Muscle of arm (tissue), 1 donor: ENCODE measurements at regions not wholly inside any gene's neighbourhood (a gene's known extent, or its start where the extent isn't known, plus 50 kb on each side); places are given as distances from the start of the nearest gene placed in this dataset.
"Not testable (repeated sequence)": the region's sequence is repeated elsewhere in the genome, so short reads cannot be mapped to it uniquely, and the experiment has no call there.

Experiments used
- DNase-seq: peaks from one replicate; pipeline ENCODE4 v3.0.0-alpha.2; 2013

DNA sequence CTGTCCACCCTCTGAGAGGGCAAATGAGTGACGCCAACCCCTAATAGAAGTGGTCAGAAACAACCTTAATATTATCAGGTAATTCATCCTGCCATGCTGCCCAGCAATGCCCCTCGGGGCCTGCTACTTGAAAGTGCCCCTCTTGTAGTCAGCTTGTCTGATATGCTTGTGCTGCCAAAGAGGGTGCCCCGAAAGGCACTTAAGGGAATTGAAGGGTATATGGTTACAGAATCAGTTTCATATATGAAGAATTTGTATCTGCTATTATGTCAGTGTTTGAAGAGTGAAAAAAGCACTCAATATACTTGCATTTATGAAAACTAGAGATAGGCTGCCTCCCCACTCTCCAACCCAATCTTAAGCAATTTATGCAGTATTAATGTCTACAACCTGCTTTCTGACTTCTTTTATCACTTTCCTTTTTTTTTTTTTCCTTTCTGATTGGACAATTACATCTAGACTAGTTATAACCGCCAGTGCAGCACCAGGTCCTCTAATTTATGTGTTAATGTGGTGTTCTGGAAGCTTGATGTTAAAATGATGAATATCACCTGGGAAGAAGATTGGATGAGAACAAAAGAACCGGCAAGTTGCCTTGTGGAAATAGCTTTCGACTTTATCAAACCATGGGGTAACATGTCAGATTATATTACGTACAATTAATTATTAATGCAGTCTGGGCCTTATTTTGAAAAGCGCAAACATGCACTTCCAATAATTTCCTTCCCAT lies 646.9 kb upstream of the ACVR2A start:
- no peak for DNase-seq

DNA sequence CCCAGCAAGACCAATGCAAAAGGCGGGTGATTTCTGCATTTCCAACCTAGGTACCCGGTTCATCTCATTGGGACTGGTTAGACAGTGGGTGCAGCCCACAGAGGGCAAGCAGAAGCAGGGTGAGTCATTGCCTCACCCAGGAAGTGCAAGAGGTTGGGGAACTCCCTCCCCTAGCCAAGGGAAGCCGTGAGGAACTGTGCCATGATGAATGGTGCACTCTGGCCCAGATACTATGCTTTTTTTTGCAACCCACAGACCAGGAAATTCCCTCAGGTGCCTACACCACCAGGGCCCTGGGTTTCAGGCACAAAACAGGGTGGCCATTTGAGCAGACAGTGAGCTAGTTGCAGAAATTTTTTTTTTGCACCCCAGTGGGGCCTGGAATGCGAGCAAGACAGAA lies 662.6 kb upstream of the ACVR2A start:
- no peak for DNase-seq

DNA sequence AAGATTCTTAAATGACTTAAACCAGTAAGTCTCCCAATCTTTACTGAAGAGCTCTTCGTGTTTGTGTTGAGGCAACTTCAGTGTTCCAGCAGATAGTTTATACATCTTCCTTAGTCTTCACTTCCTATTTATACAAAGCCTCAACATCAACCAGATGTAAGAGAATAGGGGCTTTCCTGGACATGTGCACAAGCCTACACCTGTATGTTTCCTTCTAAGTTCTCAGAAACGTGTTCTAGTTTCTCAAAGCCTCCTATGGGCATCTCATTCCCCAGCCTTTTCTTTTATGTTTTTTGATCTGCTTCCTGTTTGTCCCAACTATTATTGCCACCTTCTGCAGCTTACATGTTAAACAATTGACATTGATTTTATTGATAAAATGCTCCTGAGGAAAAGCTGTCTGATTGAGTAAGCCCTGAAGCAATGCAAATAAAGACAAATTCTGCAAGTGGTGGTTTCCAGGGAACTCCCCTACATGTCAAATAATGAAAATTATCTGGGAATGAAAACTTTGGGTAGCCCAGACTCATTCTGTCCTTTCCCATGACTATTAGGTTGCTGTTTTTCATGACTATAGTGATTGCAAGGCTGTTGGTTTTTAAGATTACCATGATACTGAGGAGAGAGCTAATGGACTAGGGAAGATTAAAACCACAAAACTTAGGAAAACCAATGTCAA lies 663.3 kb upstream of the ACVR2A start:
- DNase-seq: no peak

DNA sequence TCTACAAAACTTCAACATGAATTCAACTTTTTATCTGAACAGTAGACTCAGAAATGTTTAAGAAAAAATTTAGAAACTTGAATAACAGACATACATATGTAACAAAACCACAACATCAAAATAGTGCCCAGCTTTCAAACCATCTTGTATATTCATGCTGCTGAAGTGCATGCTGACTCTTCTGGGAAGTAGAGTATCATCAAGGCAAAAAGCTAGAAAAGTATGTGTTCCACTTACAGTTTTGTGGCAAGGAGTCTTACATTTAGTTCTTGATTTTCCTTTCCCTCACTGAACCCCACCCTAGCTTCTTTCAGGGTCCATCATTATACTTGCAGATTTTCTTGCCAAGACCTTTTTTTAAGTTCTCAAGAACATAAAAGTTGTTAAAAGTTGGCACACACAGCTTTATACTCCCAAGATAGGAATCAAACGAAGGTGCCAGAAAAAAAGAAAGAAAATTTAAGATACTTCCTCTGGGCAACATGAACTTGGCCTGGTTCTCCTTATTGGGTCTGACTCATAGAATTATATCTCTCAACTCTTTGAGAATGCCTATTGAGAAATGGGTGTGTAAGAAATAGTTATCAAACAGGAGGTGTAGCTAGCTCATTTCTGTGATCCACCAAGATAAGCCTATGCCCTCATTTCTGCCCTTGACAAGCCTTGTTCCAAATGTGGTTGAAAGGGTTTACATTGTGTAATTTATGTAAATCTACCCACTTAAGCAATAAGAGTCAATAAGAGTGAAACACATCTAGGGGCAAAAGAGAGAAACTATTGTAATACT lies 667.6 kb upstream of the ACVR2A start:
- no peak for DNase-seq

DNA sequence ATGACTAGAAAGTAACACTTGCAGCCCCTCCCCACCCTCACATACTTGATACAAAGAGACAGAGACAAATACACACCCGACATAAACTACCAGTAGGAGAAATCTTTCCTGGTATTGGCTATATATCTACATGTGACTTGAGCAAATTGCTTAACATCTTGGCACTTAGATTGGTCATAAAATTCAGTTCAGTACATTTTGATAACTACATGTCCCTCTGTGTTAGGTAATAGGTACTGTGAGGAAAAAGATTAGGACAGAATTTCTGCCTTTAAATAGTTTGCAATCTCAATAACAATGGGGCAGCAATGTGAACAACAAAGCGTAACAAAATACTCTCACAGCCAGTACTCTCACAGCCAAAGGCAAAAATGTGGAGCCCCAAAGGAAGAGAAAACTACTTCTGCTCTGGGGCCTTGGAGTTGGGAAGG lies 670.0 kb upstream of the ACVR2A start:
- no peak for DNase-seq

DNA sequence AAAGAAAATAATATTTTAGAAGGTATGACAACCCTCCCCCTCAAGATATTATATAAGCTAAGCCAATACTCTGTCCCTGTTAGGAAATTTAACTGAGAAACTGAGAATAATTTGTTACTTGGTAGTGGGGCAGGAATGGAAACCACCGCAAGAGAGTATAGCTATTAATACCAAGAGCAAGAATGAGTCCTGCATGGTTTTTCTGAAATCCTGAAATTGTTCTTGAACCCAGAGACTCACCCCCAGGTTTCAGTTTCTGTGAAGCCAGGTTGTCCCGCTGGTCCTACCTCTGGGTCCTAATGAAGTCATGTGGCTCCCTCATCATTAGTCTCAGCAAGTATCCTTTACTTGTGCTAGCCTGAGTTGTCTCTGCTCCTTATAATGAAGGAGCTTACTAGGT lies 671.0 kb upstream of the ACVR2A start:
- no peak for DNase-seq

DNA sequence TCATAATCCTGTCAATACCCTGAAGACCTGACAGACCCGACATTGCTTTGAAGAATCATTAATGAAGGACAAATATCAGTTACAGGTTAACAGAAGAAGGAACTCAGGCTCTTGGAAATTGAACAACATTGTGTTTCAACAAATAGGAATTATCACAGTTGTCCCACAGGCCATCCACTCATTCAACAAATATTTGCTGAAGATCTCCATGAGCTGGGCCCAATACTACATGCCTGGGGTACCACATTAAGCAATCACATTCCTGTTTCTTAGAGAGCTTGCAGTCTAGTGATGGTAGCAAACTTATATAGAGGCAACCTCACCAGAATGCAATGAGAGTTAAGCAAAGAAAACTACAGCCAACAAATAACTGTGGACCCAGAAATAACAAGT lies 671.6 kb upstream of the ACVR2A start:
- no peak for DNase-seq

DNA sequence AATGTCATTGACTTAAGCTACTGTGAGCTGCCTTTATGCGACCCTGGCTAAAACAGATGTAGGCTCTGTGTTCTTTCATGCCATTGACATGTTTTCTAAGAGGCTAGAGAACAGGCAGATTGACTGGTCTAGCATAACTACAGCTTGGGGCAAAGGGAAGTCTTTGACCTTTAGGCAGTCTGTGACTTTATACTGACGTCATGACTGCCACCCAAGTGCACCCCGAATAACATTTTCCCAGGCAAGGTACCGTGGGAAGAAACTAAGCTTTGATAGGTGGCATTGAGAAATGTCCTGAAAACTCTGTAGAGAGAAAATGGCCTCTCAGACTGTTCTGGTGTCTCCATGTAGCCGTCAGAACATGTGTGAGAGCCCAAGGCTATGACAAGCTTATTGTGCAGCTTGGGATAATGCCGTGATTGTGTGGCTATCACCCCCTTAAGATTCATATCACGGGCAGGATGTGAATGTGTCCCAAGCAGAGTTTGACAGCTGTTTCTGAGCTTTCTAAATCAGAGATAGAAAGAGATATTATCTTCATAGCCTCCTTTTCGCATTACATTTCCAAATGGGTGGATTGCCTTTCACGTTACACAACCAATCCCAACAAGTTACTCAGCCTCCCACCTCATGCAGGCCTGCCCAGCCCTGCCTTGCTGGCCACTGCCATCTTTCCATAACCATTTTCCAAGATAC lies 672.2 kb upstream of the ACVR2A start:
- no peak for DNase-seq

DNA sequence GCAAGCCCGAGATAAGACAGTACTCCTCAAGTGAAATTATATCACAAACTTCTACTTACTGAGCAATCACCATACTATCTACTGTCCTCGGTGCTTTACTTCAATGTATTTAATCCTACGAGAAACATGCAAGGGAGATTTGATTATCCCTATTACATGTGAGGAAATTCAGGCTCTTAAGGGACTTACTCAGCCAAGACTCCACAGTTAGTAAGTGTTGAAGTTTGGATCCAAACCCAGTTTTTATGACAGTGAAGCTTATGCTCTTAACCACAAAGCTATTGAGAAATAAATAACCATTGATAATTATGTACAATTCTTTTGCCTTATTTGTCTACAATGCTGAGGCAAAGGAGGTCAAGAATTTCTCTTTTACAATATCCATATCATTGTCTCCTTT lies 672.9 kb upstream of the ACVR2A start:
- no peak for DNase-seq

DNA sequence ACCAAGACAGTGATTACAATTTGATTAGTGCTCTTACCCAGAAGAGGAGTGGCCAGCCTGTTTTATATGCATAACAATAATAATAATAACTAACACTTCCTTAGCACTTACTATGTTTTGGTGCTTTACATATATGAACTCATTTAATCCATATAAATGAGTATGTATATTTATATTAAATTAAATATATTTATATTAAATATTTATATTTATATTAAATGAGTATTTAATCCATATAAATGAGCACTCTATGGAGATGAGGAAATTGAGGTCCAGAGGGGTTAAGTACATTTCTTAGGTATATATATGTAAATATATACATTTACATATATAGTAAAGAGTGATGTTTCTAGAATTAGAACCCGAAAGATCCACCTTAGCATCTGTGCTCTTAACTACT lies 673.9 kb upstream of the ACVR2A start:
- DNase-seq: no peak

DNA sequence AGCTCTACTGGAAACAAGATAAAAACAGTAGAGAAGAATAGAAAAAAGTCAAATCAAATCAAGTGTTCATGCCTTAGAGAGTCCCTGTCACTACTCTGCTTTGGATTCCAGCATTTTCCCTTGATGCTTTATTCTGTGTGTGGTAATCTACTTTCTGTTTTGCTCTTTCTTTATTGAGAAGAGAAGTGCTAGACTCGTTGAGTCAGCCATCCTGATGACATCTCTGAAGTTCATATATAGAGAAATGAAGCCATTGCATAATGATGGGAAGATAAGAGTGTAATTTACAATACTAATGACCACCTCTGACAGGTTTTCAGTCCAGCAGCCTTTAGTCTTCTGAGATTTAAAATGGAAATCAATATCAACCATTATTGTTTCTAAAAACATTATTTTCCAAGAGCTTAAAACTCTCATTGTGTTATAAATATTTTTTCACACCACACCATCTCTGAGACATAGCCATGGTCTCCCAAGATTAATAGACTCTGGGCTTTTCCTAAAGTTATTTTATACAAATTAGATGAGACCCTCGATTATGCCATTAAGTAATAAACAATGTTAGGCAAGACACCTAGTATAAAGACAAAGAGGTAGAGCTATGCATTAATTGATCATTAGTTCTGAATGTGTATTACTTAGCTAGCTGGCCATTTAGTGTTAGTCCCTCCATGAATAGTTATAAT lies 679.0 kb upstream of the ACVR2A start:
- DNase-seq: no peak

DNA sequence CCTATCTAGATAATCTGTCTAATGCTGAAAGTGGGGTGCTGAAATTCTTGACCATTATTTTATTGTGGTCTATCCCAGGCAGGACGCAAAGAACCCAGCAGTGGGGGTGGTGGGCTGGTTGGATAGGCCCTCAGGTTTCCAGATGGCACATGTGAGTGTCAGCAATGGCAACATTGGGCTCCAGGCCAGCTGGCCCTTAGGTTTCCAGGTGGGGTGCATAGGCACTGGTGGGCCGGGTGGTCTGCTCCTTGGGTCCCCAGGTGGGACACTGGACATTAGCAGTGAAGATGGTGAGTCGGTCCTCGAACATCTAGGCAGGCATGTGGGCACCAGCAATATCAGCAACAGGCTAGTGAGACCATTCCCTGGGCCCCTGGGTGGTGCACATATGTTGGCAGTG lies 680.3 kb upstream of the ACVR2A start:
- no peak for DNase-seq

DNA sequence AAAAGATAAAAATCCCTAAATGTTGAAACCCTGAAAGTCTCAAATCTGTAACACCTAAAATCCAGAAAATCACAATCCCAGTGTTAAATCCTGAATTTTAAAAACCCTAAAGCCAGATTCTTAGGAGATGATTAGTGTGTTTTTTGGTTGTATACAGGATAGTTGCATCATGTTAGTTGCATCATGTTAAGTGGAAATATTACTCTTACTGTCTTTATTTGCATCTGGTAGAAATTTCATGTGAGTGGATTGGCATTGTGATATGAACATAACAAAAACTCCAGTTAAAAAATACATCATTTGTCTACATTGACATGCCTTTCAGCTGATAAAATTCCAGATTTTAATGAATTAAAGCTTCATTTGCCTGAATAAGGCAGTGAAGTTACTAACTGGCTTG lies 683.1 kb upstream of the ACVR2A start:
- DNase-seq: no peak

DNA sequence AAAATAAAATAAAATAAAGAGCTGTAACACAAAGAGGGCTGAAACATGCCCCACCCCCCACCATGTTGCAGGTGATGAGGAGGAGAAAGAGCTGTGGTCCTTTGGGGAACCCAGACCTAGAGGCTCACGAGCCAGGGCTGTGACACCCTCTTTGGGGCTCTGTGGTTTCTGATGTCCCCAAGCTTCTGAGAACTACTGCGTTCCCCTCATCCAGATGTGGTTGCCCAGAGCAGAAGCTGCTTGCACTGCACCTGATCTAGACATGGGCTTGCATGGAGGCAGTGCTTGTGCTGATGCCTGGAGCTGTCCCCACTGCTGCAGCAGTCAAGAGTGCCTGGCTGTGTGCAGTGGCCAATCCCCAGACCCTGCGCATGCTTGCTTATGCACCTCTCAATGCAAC lies 687.9 kb upstream of the ACVR2A start:
- DNase-seq: no peak

DNA sequence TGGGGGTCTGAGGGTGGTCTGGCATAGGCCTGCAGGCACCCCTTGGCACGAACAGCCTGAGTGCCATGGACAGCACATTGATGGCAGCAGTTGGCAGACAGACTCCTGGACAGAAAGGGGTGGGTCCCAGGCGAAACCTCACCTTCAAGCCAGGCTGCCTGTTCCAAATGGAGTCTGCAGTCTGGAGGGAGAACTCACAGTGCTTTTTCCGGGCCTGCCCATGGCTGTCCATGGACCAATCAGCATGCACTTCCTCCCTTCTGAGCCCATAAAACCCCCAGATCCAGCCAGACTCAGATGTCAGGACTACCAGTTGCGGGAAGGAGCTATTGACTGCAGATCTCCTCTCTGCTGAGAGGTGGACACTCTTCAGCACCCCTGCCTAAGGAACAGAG lies 694.6 kb upstream of the ACVR2A start:
- no peak for DNase-seq

DNA sequence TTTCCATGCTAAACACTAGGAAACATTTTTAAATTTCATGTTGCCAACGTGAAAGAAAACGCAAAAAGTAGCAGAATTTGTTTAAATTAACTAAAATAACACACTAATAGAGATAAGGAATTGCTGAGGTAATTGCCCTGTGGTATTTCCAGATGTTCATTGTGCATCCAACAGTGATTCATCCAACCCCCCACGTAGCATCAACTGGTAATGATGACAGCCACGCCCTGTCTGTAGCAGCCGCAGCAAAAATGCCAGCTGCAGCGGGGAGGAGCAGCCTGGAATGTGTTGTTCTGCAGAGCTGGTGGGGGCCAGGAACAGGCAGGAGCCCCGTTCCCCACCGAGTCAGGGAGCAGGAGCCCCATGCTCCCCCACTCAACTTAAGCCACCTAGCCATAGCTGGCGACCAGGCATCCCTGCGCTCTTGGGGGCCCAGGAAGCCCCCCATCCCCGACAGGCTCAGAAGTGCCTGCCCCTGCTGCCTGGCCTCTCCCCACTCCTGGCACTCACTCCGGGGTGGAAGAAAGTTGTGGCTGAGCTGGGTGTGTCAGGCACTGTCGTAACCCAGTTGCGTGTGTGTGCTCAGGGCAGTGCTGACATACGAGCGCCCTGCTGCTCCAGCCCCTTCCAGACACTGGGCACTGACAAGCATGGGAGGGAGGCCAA lies 695.1 kb upstream of the ACVR2A start:
- DNase-seq: no peak

DNA sequence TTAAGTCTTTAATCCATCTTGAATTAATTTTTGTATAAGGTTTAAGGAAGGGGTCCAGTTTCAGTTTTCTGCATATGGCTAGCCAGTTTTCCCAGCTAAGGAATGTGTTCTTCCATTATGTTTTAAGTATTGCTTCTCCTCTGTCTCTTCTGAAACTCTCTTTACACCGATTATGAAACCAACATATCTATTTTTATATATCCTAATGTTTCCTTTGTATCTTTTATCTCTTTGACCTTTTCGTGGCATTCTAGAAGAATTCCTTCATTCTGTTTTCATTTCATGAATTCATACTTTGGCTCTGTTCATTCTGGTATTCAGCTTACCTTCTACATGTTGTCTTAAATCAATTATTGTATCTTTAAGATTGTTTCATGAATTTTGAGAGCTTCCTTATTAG lies 697.0 kb upstream of the ACVR2A start:
- no peak for DNase-seq

DNA sequence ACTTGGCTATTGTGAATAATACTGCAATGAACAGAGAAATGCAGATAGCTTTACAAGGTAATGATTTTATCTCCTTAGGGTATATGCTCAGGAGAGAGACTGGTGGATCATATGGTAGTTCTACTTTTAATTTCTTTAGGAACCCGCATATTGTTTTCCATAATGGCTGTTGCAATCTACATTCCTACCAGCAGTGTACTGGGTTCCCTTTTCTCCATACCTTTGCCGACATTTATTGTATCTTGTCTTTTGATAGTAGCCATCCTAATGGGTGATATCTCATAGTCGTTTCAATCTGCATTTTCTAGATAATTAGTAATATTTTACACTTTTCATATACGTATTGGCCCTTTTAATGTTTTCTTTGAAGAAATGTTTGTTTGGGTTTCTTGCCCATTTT lies 702.9 kb upstream of the ACVR2A start:
- DNase-seq: no peak

DNA sequence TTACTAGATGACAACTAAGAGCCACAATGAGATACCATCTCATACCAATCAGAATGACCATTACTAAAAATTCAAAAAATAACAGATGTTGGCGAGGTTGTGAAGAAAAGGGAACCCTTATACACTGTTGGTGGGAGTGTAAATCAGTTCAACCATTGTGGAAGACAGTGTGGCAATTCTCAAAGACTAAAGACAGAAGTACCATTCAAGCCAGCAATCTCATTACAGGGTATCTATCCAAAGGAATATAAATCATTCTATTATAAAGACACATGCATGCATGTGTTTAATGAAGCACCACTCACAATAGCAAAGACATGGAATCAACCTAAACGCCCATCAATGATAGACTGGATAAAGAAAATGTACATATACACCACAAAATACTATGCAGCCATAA lies 705.1 kb upstream of the ACVR2A start:
- DNase-seq: not testable (repeated sequence)

DNA sequence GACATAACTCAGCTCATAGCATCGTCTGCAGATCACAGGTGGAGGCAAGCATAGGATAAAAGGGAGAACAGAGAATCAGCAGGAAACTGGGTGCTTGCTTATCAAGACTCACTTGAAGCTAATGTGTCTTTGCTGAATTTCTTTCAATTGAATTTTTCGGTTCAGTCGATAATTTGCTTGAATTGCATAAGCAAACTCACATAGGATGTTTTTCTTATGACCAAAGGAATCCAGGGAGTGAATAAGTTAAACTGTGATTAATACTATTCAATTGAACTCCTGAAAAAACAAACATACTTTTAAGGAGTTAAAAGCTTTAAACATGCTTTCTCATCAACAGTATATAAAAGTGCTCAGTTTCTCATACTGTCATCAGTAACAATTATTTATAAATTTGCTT lies 707.1 kb upstream of the ACVR2A start:
- no peak for DNase-seq

DNA sequence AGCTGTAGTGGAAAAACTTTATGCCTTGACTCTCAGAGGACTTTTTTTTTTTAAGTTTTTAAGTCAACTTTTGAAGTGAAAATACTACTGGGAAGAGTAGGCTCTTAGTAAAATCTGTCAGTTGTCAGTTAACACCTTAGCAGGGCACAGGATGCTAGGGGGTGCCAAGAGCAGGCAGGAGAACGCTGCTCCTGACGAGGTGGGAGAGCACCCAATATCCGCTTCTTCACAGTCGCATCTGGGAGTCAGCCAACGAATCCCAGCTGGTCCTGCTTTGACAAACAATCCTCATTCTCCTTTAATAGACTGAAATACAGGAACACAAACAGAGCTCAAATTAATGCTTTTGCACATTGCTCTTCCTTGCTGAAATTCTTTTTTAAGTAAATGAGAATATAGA lies 709.5 kb upstream of the ACVR2A start:
- DNase-seq: no peak
